Eye (tissue), 1 donor: ENCODE measurements at regions not wholly inside any gene's neighbourhood (a gene's known extent, or its start where the extent isn't known, plus 50 kb on each side); places are given as distances from the start of the nearest gene placed in this dataset.

ENCODE experiments used
- DNase-seq: peaks from one replicate; pipeline ENCODE4 v3.0.0-alpha.2; 2015

- no peak for DNase-seq
Measured at GRCh38 chr7:156474241-156474743, 166.3 kb upstream of the RNF32 start.

DNA sequence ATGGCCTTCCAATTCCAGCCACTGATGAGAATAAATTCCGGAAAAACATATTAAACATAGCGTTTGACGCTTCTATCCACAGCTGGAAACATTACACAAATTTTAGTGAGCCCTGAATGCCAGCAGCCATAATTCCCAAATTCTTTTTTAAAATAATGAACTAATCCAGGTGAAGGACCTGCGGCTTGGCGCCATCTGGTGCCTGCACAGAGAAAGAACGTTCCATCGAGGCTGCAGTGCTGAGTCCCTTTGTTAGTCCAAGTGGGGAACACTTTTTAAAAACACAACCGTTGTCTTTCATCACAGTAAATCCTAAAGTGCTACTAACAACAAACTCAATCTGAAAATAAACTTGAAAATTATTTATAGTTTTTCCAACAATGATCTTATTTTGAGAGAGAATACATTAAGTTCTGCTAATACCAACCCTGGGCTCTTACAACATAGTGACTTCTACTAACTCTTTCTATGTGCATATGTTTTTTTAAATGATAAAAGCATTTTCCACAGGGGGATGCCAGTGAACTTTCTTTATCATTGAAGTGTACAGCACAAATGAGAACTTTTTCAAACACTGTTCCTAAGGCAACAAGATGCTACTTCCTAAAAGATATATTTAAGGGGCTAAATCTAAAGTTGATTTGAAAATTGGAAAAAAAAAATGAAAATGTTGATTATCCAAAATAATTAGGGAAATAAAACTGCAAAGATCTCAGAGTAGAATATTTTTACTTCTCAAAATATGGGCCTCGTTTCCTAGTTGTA is 166.9 kb upstream of the RNF32 start:
- peak; percentile 67 for DNase-seq

- no peak for DNase-seq
Measured at GRCh38 chr7:156472267-156472666, 168.3 kb upstream of the RNF32 start.

- DNase-seq, result no peak
Measured at GRCh38 chr7:156470399-156471320, 169.9 kb upstream of the RNF32 start.

GRCh38 chr7:156466955-156467625 is 173.5 kb upstream of the RNF32 start:
- DNase-seq, result no peak

DNA sequence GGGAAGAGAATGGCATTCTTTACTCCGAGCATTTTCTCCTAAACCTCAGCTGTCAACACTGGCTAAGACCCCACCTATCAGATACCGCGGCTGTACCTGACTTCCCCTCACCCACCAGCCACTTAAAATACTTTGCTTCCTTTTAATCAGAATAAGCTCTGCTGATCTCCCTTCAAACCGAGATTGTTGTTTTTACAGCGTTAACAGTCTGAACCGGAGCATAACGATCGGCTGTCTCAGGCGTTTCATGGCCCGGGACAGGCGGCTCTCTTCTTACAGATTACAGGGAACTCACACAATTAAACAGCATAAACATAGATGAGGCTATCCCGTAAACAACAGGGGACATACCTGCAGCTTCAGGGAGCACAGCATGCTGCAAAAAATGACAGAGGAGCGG is 174.3 kb upstream of the RNF32 start:
- DNase-seq, result no peak

DNA sequence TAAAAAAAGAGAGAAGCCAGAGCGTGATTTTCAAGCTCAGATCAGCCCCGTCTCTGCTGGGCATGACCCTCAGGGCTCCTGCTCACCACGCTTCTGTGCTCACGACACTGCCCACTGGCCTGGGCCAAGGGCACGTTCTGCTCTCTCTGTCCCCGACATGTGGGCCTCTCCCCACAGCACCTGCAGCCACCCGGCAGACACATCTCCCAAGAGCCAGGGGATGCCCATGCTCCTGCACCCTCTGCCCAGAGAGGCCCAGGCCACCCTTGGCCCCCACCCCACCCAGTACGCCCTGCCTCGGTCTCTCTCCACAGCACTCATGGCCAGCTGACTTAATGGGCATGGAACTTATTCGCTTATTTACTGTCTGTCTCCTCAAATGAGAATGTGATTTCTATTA is 175.4 kb upstream of the RNF32 start:
- no peak for DNase-seq

GRCh38 chr7:156464339-156464738 is 176.2 kb upstream of the RNF32 start:
- DNase-seq, result no peak

- no peak for DNase-seq
Measured at GRCh38 chr7:156463280-156463679, 177.3 kb upstream of the RNF32 start.

DNA sequence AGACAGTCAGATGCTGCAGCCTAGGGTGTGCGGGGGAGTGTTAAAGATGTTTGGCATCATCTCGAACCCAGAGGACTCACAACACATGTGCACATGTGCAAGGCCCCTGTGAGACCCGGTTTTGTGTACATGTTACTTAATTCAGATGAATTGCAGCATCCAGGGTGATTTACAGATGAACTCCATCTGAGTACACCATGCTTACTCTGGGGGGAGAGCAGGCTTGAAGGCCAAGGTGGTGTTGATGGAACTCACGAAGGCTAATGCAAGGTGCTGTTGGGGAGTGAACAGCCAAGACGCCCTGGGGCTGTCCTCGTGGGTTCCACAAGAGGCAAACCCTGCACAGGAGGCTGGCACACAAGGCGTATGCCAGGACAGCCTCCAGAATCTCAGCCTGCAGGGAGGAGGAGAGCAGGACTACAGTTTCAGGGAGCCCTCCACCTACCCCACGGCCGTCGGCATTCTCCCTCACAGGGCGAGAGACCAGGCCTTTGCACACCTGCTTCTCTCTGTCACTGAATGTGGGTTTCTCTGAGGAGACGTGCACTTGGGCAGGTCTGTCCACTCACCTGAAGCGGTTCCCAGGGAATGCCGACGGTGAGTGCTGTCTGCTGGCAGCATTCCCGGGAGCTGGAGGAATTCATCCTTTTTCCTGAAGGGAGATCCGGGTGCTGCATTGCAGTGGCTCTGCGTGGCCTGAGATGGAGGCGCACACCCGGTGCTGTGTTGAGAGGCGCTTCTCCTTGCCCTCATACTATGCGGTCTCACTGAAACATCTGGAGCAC is 178.5 kb upstream of the RNF32 start:
- no peak for DNase-seq

GRCh38 chr7:156460858-156461627 is 179.5 kb upstream of the RNF32 start:
- no peak for DNase-seq

- DNase-seq, result no peak
Measured at GRCh38 chr7:156459582-156459981, 181.0 kb upstream of the RNF32 start.

- DNase-seq, result no peak
Measured at GRCh38 chr7:156459067-156459466, 181.5 kb upstream of the RNF32 start.

DNA sequence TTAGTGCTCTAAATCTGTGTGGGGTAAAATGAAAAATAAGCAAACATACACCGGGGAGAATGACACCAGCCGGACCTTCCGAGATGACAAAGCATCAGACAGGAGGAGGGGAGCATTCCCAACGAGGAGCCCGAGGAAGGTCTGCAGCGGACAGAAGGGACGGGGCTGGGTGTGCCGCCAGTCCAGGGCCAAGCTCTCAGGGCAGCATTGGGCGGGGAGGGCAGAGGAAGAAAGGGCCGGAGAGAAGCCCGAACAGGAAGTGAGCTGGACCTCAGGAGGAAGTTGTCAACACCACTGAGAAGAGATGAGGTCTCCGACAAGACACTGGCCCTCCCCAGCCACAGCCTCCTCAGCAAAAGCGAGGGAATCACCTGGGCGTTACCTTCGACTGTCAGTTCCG is 182.6 kb upstream of the RNF32 start:
- DNase-seq, result no peak

- DNase-seq, result no peak
Measured at GRCh38 chr7:156456503-156457115, 184.0 kb upstream of the RNF32 start.

GRCh38 chr7:156456032-156456431 is 184.5 kb upstream of the RNF32 start:
- DNase-seq, result no peak

DNA sequence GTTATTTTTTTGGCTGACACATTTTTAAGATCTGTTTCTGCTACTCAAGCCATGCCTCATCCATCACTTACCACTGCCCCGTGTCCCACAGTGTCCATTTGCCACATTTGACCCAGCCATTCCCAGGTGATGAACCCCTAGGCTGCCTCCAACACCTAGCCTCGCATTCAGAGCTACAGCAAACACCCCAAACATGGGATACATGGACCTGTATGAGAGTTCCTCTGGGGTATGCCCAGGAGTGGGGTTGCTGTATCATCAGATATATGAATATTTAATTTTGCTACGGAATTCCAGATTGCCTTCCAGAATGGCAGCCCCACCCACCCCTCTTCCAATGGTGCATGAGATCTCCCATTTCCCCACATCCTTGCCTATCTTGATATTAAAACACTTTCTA is 190.1 kb upstream of the RNF32 start:
- DNase-seq, result no peak

- DNase-seq, result no peak
Measured at GRCh38 chr7:156448918-156449317, 191.7 kb upstream of the RNF32 start.

DNA sequence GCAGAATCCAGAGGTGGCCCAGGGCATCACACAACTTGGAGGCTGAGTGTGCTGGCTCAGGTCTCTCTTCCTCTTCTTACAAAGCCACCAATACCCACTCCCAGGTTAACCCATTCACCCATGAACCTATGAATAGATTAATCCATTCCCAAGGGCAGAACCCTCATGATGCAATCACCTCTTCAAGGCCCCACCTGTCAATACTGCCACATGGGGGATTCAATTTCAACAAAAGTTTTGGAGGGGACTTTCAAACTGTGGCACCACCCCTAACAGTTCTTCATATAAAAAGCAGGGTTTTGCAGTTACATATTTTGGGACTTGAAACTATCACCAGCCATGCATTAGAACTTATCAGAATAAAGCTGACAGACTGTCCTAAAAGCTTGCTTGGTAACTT is 193.6 kb upstream of the RNF32 start:
- DNase-seq, result no peak

DNA sequence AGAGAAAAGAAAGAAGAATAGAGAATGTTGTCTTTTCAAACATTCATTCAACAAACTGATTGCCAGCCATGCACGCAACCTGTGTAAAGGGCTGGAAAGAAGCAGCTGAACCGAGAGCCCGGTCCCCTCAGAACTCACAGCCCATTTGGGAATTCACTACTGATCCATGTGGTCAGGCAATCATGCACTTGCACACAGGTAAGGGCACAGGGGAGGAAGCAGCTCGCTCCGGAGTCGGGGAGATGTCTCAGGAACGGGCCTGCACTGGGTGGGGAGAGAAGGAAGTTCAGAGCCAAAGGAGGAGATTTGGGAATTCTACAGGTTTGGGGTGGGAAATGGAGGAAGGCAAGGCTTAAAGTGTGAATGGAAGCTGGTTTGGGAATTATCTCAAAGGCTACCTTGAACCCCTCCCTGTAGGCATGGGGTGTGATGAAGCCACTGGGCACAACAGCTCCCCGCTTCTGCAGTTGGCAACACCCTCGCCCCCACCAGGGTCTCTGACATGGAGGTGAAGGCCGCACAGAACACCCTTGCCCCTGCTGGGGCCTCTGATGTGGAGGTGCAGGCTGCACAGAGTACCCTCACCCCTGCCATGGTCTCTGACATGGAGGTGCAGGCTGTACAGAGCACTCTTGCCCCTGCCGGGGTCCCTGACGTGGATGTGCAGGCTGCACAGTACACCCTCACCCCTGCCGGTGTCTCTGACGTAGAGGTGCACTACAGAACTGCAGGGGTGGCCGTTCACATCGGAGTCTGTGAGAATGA is 194.4 kb upstream of the RNF32 start:
- DNase-seq, result no peak
